HFF-Myc (cell line): ENCODE measurements at regions not wholly inside any gene's neighbourhood (a gene's known extent, or its start where the extent isn't known, plus 50 kb on each side); places are given as distances from the start of the nearest gene placed in this dataset.
"Not testable (repeated sequence)": the region's sequence is repeated elsewhere in the genome, so short reads cannot be mapped to it uniquely, and the experiment has no call there.

Experiments
- DNase-seq: peaks from one replicate; pipeline ENCODE4 v3.0.0-alpha.2; 2011; ENCODE audit warnings: low read depth; ENCODE audit errors: extremely low read depth
- H3K4me3 ChIP-seq: replicated peaks from 2 replicates; pipeline ENCODE4 v1.5.1; 2011; ENCODE audit warnings: low read depth, mild to moderate bottlenecking, control low read depth, low read length
- TF ChIP-seq, protein P1 (sequence below): IDR thresholded peaks from 2 replicates; pipeline ENCODE4 v1.5.1; 2012; ENCODE audit warnings: mild to moderate bottlenecking, low read depth, low read length, control low read depth; ENCODE audit errors: missing control alignments

DNA sequence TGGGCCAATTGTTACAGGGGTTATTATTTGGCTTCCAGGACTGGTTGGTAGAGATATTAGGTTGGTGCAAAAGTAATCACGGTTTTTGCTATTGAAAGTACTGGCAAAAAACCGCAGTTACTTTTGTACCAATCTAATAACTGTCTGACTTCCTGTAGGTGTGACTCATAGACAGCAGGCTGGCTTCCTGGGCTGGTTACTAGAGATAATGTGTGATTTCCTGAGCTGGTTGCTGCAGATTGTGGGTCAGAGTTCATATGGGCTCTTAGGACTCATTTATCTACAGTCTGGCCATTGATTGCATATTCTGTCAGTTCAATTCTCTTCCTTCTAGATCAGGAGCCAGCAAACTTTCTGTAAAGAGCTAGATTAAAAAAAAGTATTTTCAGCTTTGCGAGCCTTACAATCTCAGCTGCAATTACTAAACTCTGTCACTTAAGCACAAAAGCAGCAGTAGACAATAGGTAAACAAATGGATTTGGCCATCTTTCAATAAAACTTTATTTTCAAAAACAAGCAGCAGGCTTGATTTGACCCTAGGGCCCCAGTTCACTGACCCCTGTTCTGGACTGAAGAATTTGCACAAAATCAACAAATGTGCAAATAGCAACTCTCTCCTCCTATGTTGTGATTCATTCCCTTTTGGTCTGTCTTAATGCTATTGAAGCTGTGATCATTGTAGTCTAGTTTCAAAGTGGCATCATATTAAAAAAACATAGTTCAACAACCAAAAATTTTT, 50.8 kb upstream of the BOD1L1 start:
- no peak for DNase-seq
- TF ChIP-seq, protein P1, sequence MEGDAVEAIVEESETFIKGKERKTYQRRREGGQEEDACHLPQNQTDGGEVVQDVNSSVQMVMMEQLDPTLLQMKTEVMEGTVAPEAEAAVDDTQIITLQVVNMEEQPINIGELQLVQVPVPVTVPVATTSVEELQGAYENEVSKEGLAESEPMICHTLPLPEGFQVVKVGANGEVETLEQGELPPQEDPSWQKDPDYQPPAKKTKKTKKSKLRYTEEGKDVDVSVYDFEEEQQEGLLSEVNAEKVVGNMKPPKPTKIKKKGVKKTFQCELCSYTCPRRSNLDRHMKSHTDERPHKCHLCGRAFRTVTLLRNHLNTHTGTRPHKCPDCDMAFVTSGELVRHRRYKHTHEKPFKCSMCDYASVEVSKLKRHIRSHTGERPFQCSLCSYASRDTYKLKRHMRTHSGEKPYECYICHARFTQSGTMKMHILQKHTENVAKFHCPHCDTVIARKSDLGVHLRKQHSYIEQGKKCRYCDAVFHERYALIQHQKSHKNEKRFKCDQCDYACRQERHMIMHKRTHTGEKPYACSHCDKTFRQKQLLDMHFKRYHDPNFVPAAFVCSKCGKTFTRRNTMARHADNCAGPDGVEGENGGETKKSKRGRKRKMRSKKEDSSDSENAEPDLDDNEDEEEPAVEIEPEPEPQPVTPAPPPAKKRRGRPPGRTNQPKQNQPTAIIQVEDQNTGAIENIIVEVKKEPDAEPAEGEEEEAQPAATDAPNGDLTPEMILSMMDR: no peak

DNA sequence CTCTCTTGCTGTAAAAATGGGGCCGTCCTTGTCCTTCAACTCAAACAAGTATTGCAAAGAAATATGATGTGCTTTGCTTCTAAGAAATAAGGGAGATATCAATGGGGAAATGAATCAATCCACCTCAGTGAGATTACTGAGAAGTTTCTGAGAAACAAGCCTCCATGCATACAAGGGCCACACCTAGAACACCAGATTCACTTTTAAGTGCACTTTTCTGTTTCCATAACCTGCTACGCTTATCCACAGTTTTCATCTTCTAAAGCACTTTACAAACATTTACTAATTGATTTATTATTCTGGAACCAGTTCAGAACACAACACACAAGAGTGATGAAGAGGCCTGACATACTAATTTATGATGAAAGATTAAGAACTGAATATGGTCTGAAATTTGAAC, 54.0 kb upstream of the BOD1L1 start:
- TF ChIP-seq, protein P1: no peak
- H3K4me3 ChIP-seq: no peak overlapping the region
- DNase-seq: no peak

More for the DNA sequence above, 50.8 kb upstream of the BOD1L1 start:
- H3K4me3 ChIP-seq: no peak overlapping the region

DNA sequence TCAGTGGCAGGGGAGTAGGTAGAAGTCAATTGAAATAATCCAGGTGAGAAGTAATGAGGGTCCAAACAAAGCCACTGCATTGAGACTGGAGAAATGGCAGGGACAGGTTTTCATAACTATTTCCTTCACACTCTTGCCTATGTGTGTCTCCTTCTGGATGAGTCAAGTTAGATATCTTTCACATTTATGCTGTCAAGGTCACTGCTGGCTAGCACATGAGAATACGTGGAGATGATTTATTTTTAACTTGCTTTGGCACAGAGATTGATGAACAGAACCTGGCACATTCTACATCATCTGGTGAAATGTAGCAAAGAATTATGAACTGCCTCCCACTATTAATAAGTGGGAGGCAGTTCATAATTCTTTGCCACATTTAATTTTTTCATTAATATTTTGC, 66.7 kb upstream of the BOD1L1 start:
- no peak for DNase-seq
- TF ChIP-seq, protein P1: no peak
- no peak overlapping the region for H3K4me3 ChIP-seq

DNA sequence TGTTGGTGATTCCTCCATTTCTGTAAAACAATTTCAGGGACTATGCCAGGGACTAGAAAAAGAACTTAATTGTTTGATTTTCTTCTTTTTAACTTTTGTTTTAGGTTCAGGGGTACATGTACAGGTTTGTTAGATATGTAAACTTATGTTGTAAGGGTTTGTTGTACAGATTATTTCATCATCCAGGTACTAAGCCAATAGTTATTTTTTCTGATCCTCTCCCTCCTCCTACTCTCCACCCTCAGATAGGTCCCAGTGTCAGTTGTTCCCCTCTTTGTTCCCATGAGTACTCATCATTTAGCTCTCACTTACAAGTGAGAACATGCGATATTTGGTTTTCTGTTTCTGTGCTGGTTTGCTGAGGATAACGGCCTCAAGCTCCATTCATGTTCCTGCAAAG, 70.8 kb upstream of the BOD1L1 start:
- TF ChIP-seq, protein P1: no peak
- no peak for DNase-seq

DNA sequence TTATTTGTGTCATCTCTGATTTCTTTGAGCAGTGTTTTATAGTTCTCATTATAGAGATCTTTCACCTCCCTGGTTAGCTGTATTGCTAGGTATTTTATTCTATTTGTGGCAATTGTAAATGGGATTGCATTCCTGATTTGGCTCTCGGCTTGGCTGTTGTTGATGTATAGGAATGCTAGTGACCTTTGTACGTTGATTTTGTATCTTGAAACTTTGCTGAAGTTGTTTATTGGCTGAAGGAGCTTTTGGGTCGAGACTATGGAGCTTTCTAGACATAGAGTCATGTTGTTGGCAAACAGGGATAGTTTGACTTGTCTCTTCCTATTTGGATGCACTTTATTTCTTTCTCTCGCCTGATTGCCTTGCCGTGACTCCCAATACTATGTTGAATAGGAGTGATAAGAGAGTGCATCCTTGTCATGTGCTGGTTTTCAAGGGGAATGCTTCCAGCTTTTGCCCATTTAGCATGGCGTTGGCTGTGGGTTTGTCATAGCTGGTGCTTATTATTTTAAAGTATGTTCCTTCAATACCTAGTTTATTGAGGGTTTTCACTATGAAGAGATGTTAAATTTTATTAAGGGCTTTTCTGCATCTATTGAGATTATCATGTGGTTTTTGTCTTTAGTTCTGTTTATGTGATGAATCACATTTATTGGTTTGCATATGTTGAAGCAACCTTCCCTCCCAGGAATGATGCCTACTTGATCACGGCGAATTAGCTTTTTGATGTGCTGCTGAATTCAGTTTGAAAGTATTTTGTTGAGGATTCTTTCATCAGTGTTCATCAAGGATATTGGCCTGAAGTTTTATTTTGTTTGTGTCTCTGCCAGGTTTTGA, 72.7 kb upstream of the BOD1L1 start:
- TF ChIP-seq, protein P1: no peak
- no peak overlapping the region for H3K4me3 ChIP-seq
- peak; percentile 22 for DNase-seq

More for the DNA sequence above, 70.8 kb upstream of the BOD1L1 start:
- H3K4me3 ChIP-seq: no peak overlapping the region

DNA sequence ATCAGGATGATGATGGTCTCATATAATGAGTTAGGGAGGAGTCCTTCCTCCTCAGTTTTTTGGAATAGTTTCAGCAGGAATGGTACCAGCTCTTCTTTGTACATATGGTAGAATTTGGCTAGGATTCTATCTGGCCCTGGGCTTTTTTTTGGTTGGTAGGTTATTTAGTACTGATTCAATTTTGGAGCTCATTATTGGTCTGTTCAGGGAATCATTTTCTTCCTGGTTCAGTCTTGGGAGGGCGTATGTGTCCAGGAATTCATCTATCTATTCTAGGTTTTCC, 73.3 kb upstream of the BOD1L1 start:
- not testable (repeated sequence) for H3K4me3 ChIP-seq, DNase-seq

DNA sequence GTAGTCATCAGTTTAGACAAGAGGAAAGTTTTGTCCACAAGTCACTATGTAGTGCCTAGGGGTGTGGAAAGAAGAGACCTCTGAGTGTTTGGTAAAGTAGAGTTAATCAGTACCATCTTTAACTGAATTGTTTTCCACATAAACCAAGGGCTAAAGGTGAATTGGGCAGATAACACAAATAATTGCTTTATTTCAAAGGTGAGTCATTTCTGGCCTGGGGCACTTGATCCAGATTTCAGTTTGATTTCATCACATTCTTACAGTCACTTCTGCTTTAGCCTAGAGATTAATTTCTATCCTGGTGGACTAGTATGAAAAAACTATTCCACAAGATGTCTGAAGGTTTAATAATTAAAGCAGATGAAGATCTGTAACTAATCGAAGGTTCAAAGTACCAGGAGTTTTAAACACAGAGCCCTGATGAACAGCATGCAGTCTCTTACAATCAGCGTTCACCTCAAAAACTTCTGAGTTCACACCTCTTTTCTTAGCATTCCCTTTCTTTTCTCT, 74.5 kb upstream of the BOD1L1 start:
- peak; percentile 15 for DNase-seq
- H3K4me3 ChIP-seq: no peak overlapping the region
- TF ChIP-seq, protein P1: no peak
